SU-DHL-6 (cell line): ENCODE measurements at regions not wholly inside any gene's neighbourhood (a gene's known extent, or its start where the extent isn't known, plus 50 kb on each side); places are given as distances from the start of the nearest gene placed in this dataset.

Experiments used
- H2AFZ ChIP-seq: fragments of 200-600 bp; sonication (generic); 2 replicates; pipeline ENCODE4 v1.6.1; 2014; ENCODE audit warnings: low read depth, mild to moderate bottlenecking, moderate library complexity, mixed read lengths, antibody characterized with exemption, low read length; ENCODE audit not compliant: severe bottlenecking
- H3F3A ChIP-seq: fragments of 200-600 bp; shearing (Covaris generic); 2 replicates; pipeline ENCODE4 v1.6.0; 2016; ENCODE audit warnings: antibody characterized with exemption, mild to moderate bottlenecking; ENCODE audit not compliant: insufficient read depth
- H3K27ac ChIP-seq: fragments of 200-600 bp; sonication (generic); 2 replicates; pipeline ENCODE4 v1.5.1; 2016; ENCODE audit warnings: low read depth, mild to moderate bottlenecking, low read length, moderate library complexity, mixed read lengths
- H3K27me3 ChIP-seq: fragments of 200-600 bp; sonication (generic), shearing (Covaris generic); 2 replicates; pipeline ENCODE4 v1.6.0; 2014; ENCODE audit warnings: mild to moderate bottlenecking, low read length
- H3K36me3 ChIP-seq: fragments of 200-600 bp; sonication (generic); 2 replicates; pipeline ENCODE4 v1.6.1; 2014; ENCODE audit warnings: mild to moderate bottlenecking, low read length, mixed read lengths
- H3K4me2 ChIP-seq: fragments of 300-600, 200-600 bp; shearing (Covaris generic), sonication (generic); 2 replicates; pipeline ENCODE4 v1.6.0; 2014; ENCODE audit warnings: low read length, low read depth, mild to moderate bottlenecking; ENCODE audit not compliant: poor library complexity, severe bottlenecking
- H3K4me3 ChIP-seq: fragments of 200-600 bp; sonication (generic); 2 replicates; pipeline ENCODE4 v1.5.1; 2014; ENCODE audit warnings: antibody characterized with exemption, low read length, mild to moderate bottlenecking, mixed read lengths; ENCODE audit not compliant: insufficient read depth, poor library complexity, severe bottlenecking
- H3K79me2 ChIP-seq: fragments of 200-600 bp; sonication (generic); 2 replicates; pipeline ENCODE4 v1.6.1; 2014; ENCODE audit warnings: mild to moderate bottlenecking, low read length, moderate library complexity; ENCODE audit not compliant: insufficient read depth
- H3K9ac ChIP-seq: fragments of 200-600 bp; sonication (generic); 2 replicates; pipeline ENCODE4 v1.7.0; 2014; ENCODE audit warnings: mild to moderate bottlenecking, low read length
- H3K9me2 ChIP-seq: fragments of 200-600 bp; sonication (generic); replicated peaks from 2 replicates; pipeline ENCODE4 v1.6.1; 2014; ENCODE audit warnings: low read length; ENCODE audit not compliant: insufficient read depth
- H3K9me3 ChIP-seq: fragments of 200-600 bp; sonication (generic); 2 replicates; pipeline ENCODE4 v1.6.1; 2014; ENCODE audit warnings: low read length, mixed read lengths; ENCODE audit not compliant: insufficient read depth
- H4K20me1 ChIP-seq: fragments of 200-600 bp; sonication (generic); 2 replicates; pipeline ENCODE4 v1.6.1; 2014; ENCODE audit warnings: low read depth, mild to moderate bottlenecking, antibody characterized with exemption, low read length, moderate library complexity, mixed read lengths
- CTCF ChIP-seq: fragments of 200-600 bp; sonication (generic); IDR thresholded peaks from one replicate; pipeline ENCODE4 v1.5.1; 2017; ENCODE audit warnings: antibody characterized with exemption, mild to moderate bottlenecking, low read length, moderate library complexity; ENCODE audit not compliant: insufficient read depth, poor library complexity, severe bottlenecking
- EZH2phosphoT487 ChIP-seq: fragments of 200-600 bp; sonication (generic), shearing (Covaris generic); conservative IDR thresholded peaks from 2 replicates; pipeline ENCODE4 v1.6.1; 2018; ENCODE audit warnings: mild to moderate bottlenecking, antibody characterized with exemption, low read length, moderate library complexity, mixed read lengths

- H2AFZ ChIP-seq, result no peak overlapping the region
- H3K79me2 ChIP-seq, result no peaks in the 10 kb centered on the region
- H3K27ac ChIP-seq, result no peak overlapping the region
- H3K27me3 ChIP-seq, result no peaks in the 10 kb centered on the region
- TF ChIP-seq CTCF, result no peak
- H3K9ac ChIP-seq, result no peak overlapping the region
- H3K4me2 ChIP-seq, result no peak overlapping the region
- no peaks in the 10 kb centered on the region for H3K36me3 ChIP-seq
- H3K4me3 ChIP-seq, result no peak overlapping the region
- no peaks in the 10 kb centered on the region for H3K9me2 ChIP-seq
- H3K9me3 ChIP-seq, result no peaks in the 10 kb centered on the region
- H3F3A ChIP-seq, result no peaks in the 10 kb centered on the region
- no peaks in the 10 kb centered on the region for H4K20me1 ChIP-seq
Observed at GRCh38 chr12:89038831-89039512, 313.3 kb downstream of the DUSP6 start.

- Histone ChIP-seq H3K4me2 (no peak overlapping the region), H3K36me3 (no peaks in the 10 kb centered on the region), H2AFZ (no peak overlapping the region), H3K27me3 (no peaks in the 10 kb centered on the region), H3K79me2 (no peaks in the 10 kb centered on the region), H3K27ac (no peak overlapping the region), H4K20me1 (no peaks in the 10 kb centered on the region), H3K4me3 (no peak overlapping the region), H3K9ac (no peak overlapping the region), H3K9me3 (no peaks in the 10 kb centered on the region), H3F3A (no peaks in the 10 kb centered on the region), H3K9me2 (no peaks in the 10 kb centered on the region)
- no peak for TF ChIP-seq CTCF
- no peak for TF ChIP-seq EZH2phosphoT487
Observed at GRCh38 chr12:89033062-89033461, 319.2 kb downstream of the DUSP6 start.

- Histone ChIP-seq H3F3A (no peaks in the 10 kb centered on the region), H3K27ac (no peak overlapping the region)
Observed at GRCh38 chr12:89029961-89030360, 322.3 kb downstream of the DUSP6 start.

More at GRCh38 chr12:89029961-89030360, 322.3 kb downstream of the DUSP6 start:
- no peaks in the 10 kb centered on the region for H3K27me3 ChIP-seq
- no peaks in the 10 kb centered on the region for H4K20me1 ChIP-seq
- H3K4me3 ChIP-seq, result no peak overlapping the region
- no peaks in the 10 kb centered on the region for H3K36me3 ChIP-seq
- TF ChIP-seq CTCF (no peak), EZH2phosphoT487 (no peak)
- H3K9ac ChIP-seq, result no peak overlapping the region
- no peaks in the 10 kb centered on the region for H3K9me2 ChIP-seq
- H2AFZ ChIP-seq, result no peak overlapping the region
- H3K4me2 ChIP-seq, result no peak overlapping the region
- no peaks in the 10 kb centered on the region for H3K9me3 ChIP-seq
- H3K79me2 ChIP-seq, result no peaks in the 10 kb centered on the region
